GM10266 (cell line): ENCODE measurements at regions not wholly inside any gene's neighbourhood (a gene's known extent, or its start where the extent isn't known, plus 50 kb on each side); places are given as distances from the start of the nearest gene placed in this dataset.
A peak's percentile ranks its signal among the peaks of the same experiment; 100 is the strongest.

ENCODE experiments used
- DNase-seq: peaks from one replicate; pipeline ENCODE4 v3.0.0; 2012; ENCODE audit errors: extremely low spot score
- TF ChIP-seq, protein P1 (sequence below): IDR thresholded peaks from 2 replicates; pipeline ENCODE4 v1.5.1; 2012; ENCODE audit warnings: mild to moderate bottlenecking, low read depth; ENCODE audit not compliant: control insufficient read depth, insufficient read depth; ENCODE audit errors: missing control alignments

- no peak for DNase-seq
- TF ChIP-seq, protein P1, sequence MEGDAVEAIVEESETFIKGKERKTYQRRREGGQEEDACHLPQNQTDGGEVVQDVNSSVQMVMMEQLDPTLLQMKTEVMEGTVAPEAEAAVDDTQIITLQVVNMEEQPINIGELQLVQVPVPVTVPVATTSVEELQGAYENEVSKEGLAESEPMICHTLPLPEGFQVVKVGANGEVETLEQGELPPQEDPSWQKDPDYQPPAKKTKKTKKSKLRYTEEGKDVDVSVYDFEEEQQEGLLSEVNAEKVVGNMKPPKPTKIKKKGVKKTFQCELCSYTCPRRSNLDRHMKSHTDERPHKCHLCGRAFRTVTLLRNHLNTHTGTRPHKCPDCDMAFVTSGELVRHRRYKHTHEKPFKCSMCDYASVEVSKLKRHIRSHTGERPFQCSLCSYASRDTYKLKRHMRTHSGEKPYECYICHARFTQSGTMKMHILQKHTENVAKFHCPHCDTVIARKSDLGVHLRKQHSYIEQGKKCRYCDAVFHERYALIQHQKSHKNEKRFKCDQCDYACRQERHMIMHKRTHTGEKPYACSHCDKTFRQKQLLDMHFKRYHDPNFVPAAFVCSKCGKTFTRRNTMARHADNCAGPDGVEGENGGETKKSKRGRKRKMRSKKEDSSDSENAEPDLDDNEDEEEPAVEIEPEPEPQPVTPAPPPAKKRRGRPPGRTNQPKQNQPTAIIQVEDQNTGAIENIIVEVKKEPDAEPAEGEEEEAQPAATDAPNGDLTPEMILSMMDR: no peak
Measured at GRCh38 chr6:143585241-143585640, 73.7 kb upstream of the FUCA2 start.

GRCh38 chr6:143583542-143584327 is 72.2 kb upstream of the FUCA2 start:
- DNase-seq: no peak
- TF ChIP-seq, protein P1: no peak

DNA sequence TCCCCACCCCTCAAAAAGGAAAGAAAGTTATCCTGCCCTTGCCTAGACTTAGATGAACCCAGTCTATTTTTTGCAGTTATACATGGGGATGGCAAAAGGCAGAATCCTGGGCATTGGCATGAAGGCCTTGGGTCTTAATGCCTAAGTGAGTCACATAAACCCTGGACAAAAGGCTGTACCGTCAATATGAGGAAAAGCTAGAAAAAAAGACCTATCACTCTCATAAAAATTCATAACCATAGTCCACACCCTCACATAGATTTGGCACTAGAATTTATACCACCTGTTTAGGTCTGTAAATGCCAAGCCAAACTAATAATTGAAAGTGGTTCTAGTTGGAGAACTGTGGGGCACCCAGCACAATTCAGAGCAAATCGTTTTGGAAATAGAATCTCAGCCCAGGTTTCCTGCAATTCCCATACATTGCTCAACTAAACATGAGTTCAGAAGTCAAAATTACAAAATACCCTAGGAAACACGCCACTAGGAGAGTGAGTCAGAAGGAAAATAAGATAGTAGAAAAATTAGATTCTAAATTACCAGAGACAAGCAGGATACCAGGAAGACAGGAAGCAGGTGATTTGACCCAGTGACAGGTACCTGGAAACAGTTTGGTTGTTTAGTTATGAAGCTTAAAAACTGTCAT is 70.4 kb upstream of the FUCA2 start:
- DNase-seq: no peak
- TF ChIP-seq, protein P1: no peak

DNA sequence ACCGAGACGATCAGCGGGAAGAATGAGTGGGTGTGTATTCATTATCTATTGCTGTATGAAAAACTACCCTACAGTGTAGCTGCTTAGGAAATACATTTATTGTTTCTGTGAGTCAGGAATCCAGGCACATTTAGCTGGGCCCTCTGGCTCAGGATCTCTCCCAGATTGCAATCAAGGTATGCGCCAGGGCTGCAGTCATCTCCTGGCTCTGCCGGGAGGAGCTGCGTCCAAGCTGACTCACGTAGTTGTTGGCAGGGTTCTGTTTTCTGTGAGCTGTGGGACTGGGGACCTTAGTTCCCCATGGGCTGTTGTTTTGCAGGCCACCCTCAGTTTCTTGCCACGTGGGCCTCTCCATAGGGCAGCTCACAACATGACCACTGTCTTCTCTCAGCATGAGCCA is 68.2 kb upstream of the FUCA2 start:
- TF ChIP-seq, protein P1: no peak

DNA sequence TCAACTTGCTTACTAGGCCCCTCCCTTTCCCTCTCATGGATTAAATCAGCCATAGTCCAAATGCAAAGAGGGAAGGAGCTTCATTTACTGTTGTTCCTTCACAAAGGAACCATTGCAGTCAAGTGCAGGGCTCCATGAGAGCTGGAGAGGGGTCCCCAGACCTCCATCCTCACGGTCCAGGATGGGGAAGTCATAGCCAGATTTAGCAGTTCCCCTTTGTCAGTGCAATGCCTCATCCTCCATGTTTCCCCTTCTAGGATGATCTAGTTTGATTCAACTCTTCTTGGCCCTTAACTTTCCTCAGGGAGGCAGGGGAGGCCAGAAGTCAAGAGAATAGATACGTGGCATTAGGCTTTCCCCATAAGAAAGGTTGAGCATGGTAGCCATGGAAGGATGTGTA is 66.5 kb upstream of the FUCA2 start:
- no peak for DNase-seq
- TF ChIP-seq, protein P1: no peak

More for the DNA sequence above, 68.2 kb upstream of the FUCA2 start:
- DNase-seq: no peak

GRCh38 chr6:143575901-143576426 is 64.4 kb upstream of the FUCA2 start:
- TF ChIP-seq, protein P1: no peak
- DNase-seq: no peak

- peak; percentile 71 for DNase-seq
- TF ChIP-seq, protein P1: peak; percentile 84
Measured at GRCh38 chr6:143575440-143575839, 63.9 kb upstream of the FUCA2 start.
